PC-3 (cell line): ENCODE measurements at regions not wholly inside any gene's neighbourhood (a gene's known extent, or its start where the extent isn't known, plus 50 kb on each side); places are given as distances from the start of the nearest gene placed in this dataset.

Experiments
- CTCF ChIP-seq: fragments of 300-600 bp; sonication (generic); conservative IDR thresholded peaks from 2 replicates; pipeline ENCODE4 v1.5.1; 2017; ENCODE audit warnings: antibody characterized with exemption, low read depth, mild to moderate bottlenecking, low read length
- EZH2 ChIP-seq: fragments of 300-600 bp; sonication (generic); IDR thresholded peaks from one replicate; pipeline ENCODE4 v1.6.1; 2017; ENCODE audit warnings: antibody characterized with exemption, mild to moderate bottlenecking, low read length; ENCODE audit not compliant: unreplicated experiment
- EZH2phosphoT487 ChIP-seq: fragments of 300-600 bp; sonication (generic); IDR thresholded peaks from 2 replicates; pipeline ENCODE4 v1.6.1; 2018; ENCODE audit warnings: mild to moderate bottlenecking, antibody characterized with exemption, low read length, borderline replicate concordance

GRCh38 chr13:46992383-46992952, 95.6 kb upstream of the HTR2A start:
- peak; percentile 57; the same call in 1 of the 2 replicates for TF ChIP-seq CTCF
- TF ChIP-seq EZH2: no peak
- TF ChIP-seq EZH2phosphoT487: no peak
